Panc1 (cell line): ENCODE measurements at regions not wholly inside any gene's neighbourhood (a gene's known extent, or its start where the extent isn't known, plus 50 kb on each side); places are given as distances from the start of the nearest gene placed in this dataset.

Experiments
- CTCF ChIP-seq: fragments of 450-650 bp; IDR thresholded peaks from 2 replicates; pipeline ENCODE4 v1.5.1; 2017; ENCODE audit warnings: mild to moderate bottlenecking
- POLR2AphosphoS5 ChIP-seq: IDR thresholded peaks from 2 replicates; pipeline ENCODE4 v1.6.1; 2012; ENCODE audit warnings: mild to moderate bottlenecking, low read depth, low read length, moderate library complexity

- no peak for TF ChIP-seq POLR2AphosphoS5
- no peak for TF ChIP-seq CTCF
These were observed 149.0 kb downstream of the KCNA5 start for GRCh38 chr12:5192726-5193125.
